LNCaP clone FGC (cell line): ENCODE measurements at regions not wholly inside any gene's neighbourhood (a gene's known extent, or its start where the extent isn't known, plus 50 kb on each side); places are given as distances from the start of the nearest gene placed in this dataset.
"Not testable (repeated sequence)": the region's sequence is repeated elsewhere in the genome, so short reads cannot be mapped to it uniquely, and the experiment has no call there.

Source experiments
- DNase-seq: peaks from one replicate; pipeline ENCODE4 v3.0.0-alpha.2; 2011; ENCODE audit warnings: low read depth
- H3K4me3 ChIP-seq: 2 replicates; pipeline ENCODE4 v1.5.1; 2011; ENCODE audit warnings: mild to moderate bottlenecking, low read depth, low read length, control low read depth
- TF ChIP-seq, protein P1 (sequence below): IDR thresholded peaks from 2 replicates; pipeline ENCODE4 v1.5.1; 2012; ENCODE audit warnings: mild to moderate bottlenecking; ENCODE audit not compliant: control insufficient read depth, insufficient read depth; ENCODE audit errors: extremely low read depth

DNA sequence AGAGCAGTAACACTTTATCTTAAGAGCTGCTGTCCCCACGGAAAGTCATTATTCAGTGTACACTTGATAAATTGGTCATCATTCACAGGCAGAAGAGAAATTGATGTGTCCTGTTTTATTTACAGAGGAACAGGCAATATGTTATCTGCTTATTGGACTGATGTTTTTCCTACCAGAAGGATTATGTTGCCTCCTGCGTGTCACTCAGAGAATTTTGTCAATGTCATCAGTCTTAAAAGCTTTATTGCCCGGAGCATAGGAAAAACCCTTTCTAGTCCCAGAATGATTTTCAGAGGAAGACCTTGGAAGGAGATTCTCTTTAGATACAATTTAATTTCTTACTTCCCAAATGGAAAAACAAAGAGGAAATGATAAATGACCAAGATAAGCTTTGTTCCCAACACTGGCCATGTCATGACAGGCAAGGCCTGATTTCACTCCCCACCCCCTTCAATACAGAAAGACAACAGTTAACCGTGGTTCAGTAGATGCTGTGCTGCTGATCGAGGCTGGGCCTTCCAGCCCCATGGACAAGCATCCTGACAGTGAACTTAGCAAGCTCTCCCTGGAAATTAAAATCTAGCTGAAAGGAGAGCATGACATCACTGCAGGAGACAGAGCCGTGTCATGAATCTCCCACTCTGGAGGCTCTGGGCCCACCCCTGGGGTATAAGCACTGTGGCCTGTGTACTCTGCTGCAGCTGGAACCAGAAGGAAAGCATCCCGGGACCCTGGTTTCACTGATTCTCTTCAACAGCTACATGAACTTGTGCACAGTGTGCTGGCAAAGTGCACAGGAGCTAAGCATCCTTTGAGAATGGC is 118.8 kb upstream of the LYZL2 start:
- H3K4me3 ChIP-seq = no peak overlapping the region
- TF ChIP-seq, protein P1, sequence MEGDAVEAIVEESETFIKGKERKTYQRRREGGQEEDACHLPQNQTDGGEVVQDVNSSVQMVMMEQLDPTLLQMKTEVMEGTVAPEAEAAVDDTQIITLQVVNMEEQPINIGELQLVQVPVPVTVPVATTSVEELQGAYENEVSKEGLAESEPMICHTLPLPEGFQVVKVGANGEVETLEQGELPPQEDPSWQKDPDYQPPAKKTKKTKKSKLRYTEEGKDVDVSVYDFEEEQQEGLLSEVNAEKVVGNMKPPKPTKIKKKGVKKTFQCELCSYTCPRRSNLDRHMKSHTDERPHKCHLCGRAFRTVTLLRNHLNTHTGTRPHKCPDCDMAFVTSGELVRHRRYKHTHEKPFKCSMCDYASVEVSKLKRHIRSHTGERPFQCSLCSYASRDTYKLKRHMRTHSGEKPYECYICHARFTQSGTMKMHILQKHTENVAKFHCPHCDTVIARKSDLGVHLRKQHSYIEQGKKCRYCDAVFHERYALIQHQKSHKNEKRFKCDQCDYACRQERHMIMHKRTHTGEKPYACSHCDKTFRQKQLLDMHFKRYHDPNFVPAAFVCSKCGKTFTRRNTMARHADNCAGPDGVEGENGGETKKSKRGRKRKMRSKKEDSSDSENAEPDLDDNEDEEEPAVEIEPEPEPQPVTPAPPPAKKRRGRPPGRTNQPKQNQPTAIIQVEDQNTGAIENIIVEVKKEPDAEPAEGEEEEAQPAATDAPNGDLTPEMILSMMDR = no peak

DNA sequence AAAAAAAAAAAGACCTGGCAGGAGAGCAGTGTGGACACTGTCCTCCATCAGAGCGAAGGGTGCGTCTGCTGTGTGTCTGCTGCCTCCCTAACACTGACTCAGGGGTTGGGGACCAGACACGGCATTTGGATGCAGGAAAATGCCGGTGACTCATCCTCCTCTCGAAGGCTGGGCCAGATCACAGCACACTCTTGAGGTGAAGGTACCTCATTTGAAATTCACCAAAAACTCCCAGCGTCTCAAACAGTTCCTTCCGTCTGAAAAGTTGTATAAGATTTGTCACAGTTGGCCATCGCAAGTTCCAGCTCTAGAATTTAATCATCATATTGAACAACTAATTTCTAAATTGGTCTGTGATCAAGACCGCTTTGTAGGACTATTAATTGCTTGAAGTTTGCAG is 118.1 kb upstream of the LYZL2 start:
- H3K4me3 ChIP-seq = no peak overlapping the region
- TF ChIP-seq, protein P1 = no peak
- DNase-seq = no peak

More for the DNA sequence above, 118.8 kb upstream of the LYZL2 start:
- no peak for DNase-seq

DNA sequence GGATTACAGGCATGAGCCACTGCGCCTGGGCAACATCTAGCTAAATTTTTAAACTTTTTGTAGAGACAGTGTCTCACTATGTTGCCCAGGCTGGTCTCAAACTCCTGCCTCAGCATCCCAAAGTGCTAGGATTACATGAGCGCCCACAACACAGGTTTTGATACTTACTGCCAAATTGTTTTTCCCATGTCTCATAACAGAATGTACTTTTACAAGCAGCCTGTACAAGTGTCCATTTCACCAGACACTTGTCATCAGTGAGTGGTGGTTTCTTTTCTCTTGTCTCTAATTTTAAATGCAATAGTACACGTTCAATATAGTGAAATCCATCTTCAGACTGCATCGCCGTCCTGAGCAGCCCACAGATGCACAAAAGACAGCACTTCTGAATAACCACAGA is 116.4 kb upstream of the LYZL2 start:
- H3K4me3 ChIP-seq = no peak overlapping the region
- DNase-seq = no peak
- TF ChIP-seq, protein P1 = no peak

DNA sequence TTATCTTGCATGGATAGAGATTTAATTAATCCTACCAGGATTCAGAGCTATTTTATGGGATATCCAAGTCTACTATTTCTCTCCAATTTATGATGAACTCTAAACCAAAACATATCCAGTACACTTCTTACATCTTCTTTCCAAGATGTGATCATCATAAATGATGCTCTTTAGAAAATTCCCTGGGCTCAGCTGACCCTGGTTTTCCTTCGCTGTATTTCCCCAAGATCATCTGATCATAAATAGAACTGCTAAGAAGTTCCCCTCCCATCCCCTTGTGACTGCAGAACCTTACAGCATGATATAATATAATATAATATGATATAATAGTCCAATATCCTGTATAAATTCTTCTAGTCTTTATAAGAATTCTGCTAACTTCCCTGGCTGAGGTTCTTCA is 114.6 kb upstream of the LYZL2 start:
- no peak for DNase-seq
- TF ChIP-seq, protein P1 = no peak
- H3K4me3 ChIP-seq = no peak overlapping the region

DNA sequence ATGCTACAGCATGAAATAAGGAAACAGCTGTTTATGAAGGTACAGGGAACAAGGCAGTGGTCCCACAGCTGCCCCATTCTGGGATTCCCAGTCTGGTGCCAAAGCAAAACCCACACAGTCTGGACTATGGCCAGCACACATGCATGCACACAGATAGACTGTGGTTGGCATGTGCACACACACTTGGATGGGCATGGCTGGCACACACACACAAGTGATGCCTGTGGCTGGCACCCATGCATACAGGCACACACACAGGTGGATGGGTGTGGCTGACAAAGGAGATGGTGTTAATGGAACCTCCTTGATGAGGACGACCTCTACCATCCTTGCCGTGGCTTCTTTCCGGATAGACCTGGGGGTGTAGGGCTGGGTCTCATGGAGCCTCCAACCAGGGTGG is 114.0 kb upstream of the LYZL2 start:
- TF ChIP-seq, protein P1 = no peak
- no peak for DNase-seq
- no peak overlapping the region for H3K4me3 ChIP-seq

DNA sequence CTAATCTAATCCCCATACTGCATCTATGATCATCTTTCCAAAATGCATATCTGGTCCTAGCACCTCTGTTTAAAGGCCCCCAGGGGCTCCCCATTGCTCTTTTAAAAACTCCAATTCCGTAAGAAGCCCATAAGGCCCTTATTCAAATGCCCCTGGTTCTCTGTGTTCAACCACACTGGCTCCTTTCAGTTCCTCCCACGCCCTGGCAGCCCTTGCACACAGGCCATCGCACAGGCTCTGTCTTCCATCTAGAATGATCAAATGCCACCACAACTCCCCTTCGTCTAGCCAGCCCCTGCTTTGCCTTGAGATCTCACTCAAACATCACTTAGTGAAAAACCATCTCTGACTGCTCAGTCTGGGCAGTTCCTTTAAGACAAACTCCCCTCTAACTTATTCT is 112.9 kb upstream of the LYZL2 start:
- TF ChIP-seq, protein P1 = no peak
- H3K4me3 ChIP-seq = no peak overlapping the region
- no peak for DNase-seq

DNA sequence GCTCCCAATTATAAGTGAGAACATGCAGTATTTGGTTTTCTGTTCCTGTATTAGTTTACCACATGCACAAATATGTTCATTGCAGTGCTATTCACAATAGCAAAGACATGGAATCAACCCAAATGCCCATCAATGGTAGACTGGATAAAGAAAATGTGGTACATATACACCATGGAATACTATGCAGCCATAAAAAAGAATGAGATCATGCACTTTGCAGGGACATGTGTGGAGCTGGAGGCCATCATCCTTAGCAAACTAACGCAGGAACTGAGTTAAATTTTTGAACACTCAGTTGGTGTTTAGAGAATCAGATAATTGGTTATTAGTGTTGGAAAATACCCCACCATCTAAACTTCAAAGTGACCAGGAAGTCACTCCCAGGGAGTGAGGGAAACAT is 111.2 kb upstream of the LYZL2 start:
- DNase-seq, H3K4me3 ChIP-seq: not testable (repeated sequence)
